GM21367 (cell line): ENCODE measurements at regions not wholly inside any gene's neighbourhood (a gene's known extent, or its start where the extent isn't known, plus 50 kb on each side); places are given as distances from the start of the nearest gene placed in this dataset.

Experiments
- ATAC-seq: cut with Tn5 transposase; IDR thresholded peaks from one replicate; pipeline ENCODE4 v1.9.1; 2021; ENCODE audit not compliant: unreplicated experiment

DNA sequence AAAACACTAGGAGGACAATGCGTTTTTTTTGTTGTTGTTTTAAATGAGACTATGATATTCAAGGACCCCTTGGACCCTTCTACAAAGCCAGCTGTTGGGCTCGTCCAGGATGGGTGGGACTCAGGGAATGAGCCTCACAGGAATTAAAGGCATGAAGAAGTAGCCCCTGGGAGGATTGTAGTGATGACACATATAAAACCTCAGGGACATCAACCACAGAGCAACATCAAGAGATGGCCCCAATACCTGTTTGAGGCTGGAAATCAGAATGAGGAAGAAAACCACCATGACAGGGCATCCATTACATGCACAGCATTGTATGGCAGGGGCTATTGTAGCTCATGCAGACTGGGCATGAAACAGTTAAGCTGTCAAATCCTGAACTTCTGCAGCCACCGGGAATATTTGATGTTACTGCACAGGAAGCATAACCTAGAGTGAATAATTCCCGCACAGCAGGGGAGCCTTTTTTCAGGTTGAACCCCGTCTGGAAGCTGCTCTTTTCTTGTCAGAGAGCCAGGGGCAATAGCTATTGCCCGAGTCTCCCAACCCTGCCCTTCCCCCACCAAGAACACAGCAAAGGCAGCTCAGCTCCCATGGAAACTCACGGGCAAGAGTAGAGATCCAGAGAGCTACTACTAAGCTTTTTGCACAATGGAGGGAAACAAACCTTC, 140.2 kb upstream of the FGGY start:
- ATAC-seq: no peak

DNA sequence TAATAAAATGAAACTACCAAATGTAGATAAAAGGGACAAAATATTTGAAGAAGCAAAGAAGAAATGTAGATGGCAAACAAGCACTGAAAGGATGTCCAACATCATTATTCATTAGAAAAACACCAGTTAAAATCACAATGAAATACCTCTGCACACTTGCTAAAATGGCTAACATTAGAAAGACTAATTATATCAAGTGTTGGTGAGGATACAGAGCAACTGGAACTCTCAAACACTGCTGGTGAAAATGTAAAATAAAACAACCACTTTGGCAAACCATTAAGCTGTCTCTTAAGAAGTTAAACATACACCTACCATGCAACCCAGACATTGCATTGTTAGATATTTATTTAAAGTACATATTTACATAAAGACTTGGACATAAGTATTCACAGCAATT, 138.6 kb upstream of the FGGY start:
- no peak for ATAC-seq

DNA sequence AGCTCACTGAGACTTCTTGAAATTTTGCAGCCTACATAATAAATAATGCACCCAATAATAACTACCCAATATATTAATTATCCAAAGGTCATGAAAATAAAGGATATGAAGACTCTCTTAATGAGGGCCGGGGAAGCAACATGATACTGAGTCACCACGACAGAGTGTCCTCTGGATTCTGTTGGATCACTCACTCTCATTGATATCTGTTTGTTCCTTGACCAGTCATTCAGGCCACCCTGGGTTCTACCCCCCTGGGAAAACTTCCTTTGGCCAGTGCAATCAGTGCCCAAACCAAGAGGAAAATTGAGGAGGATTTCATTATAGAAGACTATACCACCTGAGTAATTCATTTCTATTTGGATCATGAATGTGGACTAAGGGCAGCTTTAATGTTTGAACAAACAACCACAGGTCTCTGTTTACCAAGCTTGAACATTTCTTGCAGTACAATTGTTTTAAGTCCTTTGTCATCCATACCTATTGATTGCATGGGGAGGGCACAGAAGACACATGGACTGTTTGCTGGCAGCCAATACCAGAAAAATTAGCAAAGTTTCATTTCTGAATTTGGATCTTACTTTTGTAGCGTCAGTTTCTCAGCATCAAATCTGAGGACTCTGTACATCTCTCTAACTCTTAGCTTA, 137.2 kb upstream of the FGGY start:
- no peak for ATAC-seq

DNA sequence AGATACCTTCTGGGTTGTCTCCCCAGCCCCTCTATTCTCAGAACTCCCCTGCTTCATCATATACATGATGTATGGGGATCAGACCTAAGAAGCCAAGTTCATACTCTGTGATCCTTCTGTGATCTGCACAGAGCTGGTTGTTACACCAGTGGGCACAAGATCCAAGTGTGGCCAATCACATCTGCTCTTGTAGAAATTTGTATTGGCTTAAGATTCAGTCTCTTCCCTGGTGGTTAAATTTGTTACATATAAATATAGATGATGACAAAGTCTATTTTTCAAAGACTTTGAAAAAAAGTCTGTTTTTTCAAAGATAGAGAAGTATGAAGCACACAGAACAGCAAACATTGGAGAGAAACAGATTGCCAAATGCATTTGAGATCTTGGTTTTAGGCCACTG, 135.8 kb upstream of the FGGY start:
- no peak for ATAC-seq

DNA sequence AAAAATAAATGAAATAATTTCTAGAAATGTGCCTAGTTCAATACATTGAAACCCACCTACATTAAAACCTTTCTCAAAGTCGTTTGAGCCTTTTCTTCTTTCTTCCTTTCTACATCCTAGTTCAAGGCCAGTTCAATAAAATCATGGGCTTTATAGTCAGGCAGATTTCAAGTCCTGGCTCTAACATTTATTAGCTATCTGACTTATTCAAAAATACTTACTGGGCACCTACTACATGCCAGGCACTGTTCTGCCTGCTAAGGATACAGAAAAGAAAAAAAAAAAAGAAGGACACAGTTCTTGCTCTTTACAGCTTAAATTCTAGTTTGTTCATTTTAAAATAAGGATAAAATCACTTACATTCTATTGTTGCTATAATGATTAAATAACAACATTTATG, 134.2 kb upstream of the FGGY start:
- ATAC-seq: no peak

DNA sequence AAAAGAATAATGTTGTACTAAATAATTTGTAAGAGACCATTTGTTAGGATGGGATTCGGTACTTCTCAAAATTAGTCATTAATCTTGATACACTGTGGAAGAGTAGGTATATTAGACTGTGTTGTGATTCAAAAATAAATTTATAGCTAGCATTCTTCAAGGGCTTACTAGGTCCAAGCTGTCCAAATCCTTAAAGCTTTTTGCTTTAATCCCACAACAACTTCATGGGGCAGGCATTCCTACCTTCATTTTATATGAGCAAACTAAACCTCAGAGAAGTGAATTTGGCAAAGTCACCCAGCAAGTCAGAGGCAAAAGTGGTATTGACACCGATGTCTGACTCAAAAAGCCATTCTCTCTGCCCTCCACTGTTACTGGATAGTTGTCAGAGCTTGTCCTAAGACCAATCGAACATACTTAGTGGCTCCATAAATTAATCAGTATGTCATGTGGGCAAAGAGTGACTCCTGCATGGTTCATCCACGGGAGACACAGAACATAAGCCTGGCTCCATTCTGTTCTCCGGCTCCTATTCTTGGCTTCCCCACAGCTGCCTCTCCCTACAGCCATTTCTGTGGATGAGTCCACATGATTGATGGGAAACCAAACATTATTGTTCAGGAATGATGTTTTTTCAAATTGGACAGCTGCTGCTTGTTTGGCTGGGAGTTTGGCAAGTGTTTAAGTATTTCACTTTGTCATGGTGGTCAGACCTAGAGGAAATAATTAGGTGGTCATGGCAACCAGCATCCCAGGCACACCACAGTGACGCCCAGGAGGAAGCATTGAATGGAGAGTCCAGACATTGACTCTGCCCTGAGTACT, 133.4 kb upstream of the FGGY start:
- no peak for ATAC-seq

DNA sequence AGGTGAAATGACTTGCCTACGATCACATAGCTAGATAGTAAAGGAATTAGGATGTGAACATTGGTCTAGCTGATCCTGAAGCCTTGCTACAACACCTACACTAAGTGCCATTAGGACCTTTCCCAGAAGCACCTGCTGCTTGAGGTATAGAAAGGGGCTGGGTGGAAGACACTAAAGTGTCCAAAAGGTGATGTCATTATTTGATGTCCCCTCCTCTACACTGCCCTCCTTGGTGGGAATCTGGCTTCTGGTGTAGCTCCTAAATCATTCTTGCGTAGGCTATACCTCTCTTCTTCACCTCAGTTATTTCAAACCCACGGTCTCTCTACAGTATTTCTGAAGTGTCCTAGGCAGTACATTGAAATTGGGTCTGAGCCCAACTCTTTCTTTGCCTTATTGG, 132.5 kb upstream of the FGGY start:
- no peak for ATAC-seq

DNA sequence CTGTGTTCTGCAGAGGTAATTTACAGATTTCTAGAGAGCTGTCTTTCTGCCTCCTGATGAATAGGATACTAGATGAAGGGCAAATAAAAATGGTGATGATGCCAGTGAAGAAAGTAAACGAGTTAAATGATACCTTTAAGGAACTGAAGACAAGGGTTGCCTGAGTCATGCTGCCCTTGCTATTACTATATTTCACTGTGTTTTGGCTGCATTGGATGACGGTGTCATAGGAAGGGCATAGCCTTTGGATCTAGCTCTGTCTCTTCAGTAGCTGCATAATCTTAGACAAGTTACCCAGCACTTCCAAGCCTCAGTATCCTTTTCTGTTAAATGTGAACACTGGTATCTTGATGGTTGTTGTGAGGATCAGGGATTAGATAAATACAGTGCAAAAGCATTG, 131.5 kb upstream of the FGGY start:
- ATAC-seq: no peak

DNA sequence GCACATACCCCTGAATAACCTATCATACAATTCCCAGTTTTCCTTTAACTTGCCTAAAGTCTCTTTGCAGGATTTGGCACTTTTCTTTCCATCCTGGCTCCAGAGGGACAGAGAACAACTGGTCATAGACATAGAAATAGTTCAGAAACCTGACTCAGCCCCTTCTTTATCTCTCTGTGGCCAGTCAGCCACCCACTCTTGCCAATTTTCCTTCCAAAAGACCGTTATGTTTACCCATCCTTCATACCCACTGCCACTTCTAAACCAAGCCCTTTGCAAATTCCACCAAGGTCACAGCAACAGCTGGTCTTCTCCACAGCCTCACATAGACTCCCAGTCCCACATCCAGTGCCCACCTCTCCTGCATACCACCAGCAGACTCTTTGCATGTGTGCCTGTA, 127.2 kb upstream of the FGGY start:
- no peak for ATAC-seq

DNA sequence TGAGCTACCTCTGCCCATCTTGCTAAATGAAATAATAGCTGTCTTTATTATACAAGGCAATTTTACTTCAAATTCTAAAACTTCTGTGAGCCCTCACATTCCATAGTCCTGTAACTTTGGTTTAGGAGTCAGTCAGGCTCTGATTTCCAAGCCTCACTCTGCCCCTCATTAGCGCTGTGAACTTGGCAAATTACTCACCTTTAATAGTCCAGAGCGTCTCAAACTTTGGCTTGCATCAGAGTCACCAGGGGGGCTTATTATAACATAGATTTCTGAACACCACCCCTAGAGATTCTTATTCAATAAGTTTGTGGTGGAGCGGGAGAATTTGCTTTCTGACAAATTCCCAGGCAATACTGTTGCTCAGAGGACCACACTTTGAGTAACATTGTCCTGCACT, 126.2 kb upstream of the FGGY start:
- no peak for ATAC-seq

DNA sequence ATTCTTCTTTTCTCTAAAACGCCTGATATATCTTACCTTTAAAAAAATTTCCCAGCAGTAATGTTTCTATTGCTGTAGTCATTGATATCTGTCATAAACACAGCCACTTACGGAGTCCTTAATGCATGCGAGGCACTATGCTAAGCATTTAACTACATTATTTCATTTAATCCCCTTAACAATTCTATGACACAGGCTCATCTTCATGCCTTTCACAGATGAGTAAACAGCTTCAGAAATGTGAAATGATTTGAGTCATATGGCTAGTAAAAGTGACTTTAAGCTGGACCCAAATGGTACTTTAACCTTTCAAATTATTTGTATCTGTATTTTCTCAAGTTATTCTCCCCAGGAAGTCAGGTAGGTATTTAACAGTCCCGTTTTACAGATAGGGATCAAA, 125.1 kb upstream of the FGGY start:
- no peak for ATAC-seq

DNA sequence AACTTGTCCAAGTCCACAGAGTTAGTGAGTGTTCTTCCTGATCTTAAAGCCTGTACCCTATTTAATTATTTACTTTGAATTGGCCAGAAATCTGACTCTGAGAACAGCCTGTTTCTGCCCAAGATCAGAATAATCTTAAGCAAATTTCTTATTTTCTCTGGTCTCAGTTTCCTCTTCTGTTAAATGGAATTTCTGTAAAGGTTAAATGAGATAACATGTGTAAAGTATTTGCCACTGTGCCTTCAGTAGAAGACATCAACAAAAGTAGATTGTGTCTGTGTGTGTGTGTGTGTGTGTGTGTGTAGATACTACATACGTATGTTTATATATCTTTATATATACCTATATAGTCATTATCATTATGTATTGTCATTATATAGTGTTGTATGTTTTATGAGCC, 124.2 kb upstream of the FGGY start:
- ATAC-seq: no peak

DNA sequence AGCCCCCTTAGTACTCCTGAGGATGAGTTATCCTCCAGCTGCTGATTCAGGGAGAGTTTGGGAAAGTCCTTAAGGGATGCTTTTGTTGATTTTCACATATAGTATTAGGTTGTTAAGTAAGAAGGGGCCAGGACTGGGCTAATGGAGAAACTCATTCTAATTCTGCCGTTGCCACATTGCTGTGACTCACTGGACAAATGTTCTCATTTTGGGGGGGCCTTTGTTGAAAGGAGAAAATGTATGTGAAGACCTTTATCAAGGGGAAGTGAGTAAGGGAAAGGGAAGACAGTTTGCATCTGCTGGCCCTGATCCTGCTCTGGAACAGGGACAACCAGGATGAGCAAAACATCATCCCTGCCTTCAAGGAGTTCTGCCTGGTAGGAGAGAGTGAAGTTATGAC, 123.2 kb upstream of the FGGY start:
- ATAC-seq: no peak

DNA sequence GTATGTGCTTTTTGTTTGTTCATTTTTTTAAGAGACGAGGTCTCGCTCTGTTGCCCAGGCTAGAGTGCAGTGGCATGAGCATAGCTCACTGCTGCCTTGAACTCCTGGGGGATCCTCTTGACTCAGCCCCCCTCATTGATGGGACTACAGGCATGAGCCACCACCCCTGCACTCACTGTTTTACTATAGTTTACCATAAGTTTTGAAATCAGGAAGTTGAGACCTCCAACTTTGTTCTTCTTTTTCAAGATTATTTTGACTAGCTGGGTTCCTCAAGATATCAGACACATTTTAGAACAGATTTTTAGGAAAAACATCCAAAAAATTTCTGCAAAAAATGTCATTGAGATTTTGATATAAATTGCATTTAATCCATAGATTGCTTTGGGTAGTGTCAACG, 120.4 kb upstream of the FGGY start:
- ATAC-seq: no peak

DNA sequence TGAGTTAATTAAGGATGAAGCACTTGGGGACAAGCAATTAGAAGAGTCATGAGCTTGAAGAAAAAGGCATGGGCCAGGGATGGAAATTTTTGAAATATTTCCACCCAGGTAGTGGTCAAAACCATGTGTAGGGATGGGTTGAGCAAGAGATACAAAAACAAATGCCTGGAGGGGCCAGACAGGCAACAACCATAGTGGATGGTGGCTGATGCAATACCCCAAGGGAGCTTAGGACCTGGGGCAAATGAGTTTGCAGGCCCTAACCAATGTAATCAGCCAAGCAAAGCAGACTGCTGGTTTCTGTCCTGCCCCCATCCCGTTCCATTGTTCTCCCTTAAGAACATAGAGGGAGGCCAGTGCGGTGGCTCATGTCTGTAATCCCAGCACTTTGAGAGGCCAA, 119.1 kb upstream of the FGGY start:
- ATAC-seq: no peak

DNA sequence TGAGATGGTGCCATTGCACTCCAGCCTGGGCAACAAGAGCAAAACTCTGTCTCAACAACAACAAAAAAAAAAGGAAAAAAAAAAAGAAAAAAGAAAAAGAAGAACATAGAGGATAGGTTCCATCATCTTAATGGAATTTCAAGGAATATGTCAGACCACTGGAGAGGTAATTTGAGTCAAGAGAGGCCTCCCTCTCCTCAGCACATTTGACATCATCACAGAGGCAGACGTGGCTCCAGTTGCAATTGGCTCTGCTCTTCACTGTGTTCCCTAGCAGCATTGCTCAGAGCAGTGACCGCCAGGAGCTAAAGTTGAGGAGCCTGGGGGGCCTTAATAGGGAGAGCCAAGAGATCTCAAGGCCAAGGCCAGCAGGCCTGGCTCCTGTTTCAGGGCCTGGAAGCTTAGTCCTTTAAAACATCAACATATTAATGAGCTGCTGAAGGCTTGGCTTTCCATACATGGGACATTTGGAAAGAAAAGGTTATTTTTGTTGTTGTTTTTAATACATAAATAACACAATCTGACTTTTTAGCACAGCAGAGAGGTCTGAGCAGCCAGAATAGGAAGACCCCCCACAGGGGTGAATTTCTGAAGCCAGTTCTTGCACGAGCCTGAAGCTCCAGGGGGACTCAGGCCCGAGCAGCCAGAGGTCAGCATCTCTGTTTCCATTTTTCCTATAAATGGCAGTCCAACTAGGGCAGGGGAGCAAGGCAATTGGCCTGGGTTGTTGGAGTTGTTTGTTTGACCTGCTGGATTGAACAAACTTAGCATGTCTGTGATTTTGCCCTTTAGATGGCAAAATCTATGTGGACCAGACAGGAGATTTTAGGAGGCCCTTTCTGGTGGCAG, 118.3 kb upstream of the FGGY start:
- ATAC-seq: no peak

DNA sequence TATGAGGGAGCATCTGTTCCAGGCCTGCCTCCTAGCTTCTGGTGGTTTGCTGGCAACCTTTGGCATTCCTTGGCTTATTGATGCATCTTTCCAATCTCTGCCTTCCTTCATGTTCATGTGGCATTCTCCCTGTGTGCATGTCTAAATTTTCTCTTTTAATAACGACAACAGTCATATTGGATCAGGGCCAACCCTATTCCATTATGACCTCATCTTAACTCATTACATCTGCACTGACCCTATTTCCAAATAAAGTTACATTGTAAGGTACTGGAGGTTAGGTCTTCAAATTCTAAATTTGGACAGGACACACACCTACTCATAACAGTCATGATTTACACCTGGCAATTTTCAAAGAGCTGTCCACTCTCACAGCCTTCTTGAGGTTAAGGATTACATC, 117.2 kb upstream of the FGGY start:
- no peak for ATAC-seq

DNA sequence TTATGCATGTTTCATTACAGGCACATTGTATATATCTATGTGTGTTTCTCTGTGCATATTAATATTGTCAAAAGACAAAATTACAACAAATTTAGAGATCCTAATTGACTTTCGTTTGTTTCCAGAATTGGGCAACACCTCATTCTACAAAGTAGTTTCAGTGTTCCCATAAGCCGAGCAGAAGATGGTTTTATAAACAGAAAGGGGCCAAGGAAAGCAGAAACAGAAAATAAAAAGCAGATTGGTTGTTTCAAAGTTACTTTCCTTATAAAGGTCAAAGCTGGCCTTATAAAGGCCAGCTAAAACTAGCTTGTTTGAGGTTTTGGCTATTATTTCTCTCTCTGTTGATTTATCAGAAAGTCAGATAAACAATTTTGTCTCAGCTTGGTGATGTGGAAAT, 116.2 kb upstream of the FGGY start:
- ATAC-seq: no peak

DNA sequence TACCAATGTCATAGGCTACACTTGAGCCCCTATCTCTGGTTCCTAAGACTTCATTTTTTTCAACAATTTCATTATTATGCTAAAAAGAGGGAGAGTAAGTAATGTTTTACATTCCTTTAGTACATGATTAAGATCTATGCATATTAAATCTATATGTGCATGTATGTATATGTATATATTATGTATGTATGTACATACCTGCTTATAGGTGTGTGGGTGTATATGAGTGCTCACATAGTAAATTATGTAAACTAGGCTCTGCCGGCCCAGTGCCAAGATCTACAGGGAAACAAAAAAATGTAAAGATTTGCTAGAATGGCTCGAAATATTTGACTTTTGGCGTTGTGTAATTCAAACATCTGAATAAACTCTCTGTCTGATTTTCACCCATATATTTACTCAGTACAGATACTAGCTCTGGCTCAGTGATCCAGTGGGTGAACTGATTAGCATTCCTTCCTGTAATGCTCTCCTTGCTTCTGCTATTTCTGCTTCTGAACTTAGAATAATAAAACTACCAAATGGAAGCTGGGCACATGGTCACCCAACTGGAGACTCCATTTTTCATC, 113.1 kb upstream of the FGGY start:
- ATAC-seq: no peak

DNA sequence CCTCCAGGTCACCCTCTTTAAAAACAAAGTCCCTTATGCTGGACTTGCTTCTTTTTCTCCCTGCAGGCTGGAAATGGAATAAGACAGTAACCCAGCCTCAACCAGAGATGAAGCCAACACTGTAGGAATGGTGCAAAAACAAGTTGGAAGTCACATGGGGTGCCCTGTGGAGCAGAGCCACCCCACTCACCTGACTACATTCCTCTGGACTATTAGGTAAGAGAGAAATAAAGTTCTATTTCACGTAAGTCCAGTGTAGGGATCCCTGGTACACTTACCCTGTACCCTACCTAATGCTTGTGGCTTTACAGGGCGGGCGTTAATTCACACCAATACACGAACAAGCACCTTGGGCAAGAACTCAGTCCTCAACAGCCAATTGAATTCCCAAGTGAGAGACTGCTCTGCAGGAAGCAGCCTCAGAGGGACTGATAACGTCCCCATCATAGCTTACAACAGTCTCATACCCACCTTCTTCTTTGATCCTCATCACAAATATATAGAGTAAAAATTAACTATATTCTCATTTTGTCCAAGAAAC, 112.5 kb upstream of the FGGY start:
- no peak for ATAC-seq
